AG10803 (cell line): ENCODE measurements at regions not wholly inside any gene's neighbourhood (a gene's known extent, or its start where the extent isn't known, plus 50 kb on each side); places are given as distances from the start of the nearest gene placed in this dataset.

ENCODE experiments used
- DNase-seq: peaks from one replicate; pipeline ENCODE4 v3.0.0; 2010; ENCODE audit warnings: low read depth
- H3K4me3 ChIP-seq: 2 replicates; pipeline ENCODE4 v1.5.1; 2011; ENCODE audit warnings: mild to moderate bottlenecking, low read length, control low read depth
- CTCF ChIP-seq: conservative IDR thresholded peaks from 2 replicates; pipeline ENCODE4 v1.5.1; 2011; ENCODE audit warnings: mild to moderate bottlenecking, low read length, control low read depth, inconsistent platforms

- DNase-seq, result no peak
- no peak for TF ChIP-seq CTCF
- no peak overlapping the region for H3K4me3 ChIP-seq
Observed at GRCh38 chr9:126062158-126062886, 264.3 kb upstream of the MVB12B start.

GRCh38 chr9:126063326-126063725 lies 263.3 kb upstream of the MVB12B start:
- H3K4me3 ChIP-seq, result no peak overlapping the region
- no peak for DNase-seq
- no peak for TF ChIP-seq CTCF

GRCh38 chr9:126066131-126066530 lies 260.5 kb upstream of the MVB12B start:
- TF ChIP-seq CTCF, result no peak
- H3K4me3 ChIP-seq, result no peak overlapping the region
- DNase-seq, result no peak

GRCh38 chr9:126067031-126067734 lies 259.4 kb upstream of the MVB12B start:
- no peak for TF ChIP-seq CTCF
- no peak overlapping the region for H3K4me3 ChIP-seq
- DNase-seq, result no peak

- no peak overlapping the region for H3K4me3 ChIP-seq
- TF ChIP-seq CTCF, result no peak
- no peak for DNase-seq
Observed at GRCh38 chr9:126068534-126069230, 257.9 kb upstream of the MVB12B start.

GRCh38 chr9:126069400-126069955 lies 257.2 kb upstream of the MVB12B start:
- no peak for TF ChIP-seq CTCF
- H3K4me3 ChIP-seq, result no peak overlapping the region
- no peak for DNase-seq
